GM18873 (cell line): ENCODE measurements at regions not wholly inside any gene's neighbourhood (a gene's known extent, or its start where the extent isn't known, plus 50 kb on each side); places are given as distances from the start of the nearest gene placed in this dataset.
"Not testable (repeated sequence)": the region's sequence is repeated elsewhere in the genome, so short reads cannot be mapped to it uniquely, and the experiment has no call there.

ENCODE experiments used
- ATAC-seq: cut with Tn5 transposase; IDR thresholded peaks from one replicate; pipeline ENCODE4 v1.9.1; 2021; ENCODE audit warnings: mild to moderate bottlenecking, moderate library complexity, moderate number of reproducible peaks; ENCODE audit not compliant: unreplicated experiment, low FRiP score

GRCh38 chr4:31148990-31149389 is 428.8 kb downstream of the PCDH7 start:
- ATAC-seq: no peak

- no peak for ATAC-seq
Observed at GRCh38 chr4:31156221-31156620, 436.1 kb downstream of the PCDH7 start.

- no peak for ATAC-seq
Observed at GRCh38 chr4:31160146-31160545, 440.0 kb downstream of the PCDH7 start.

- no peak for ATAC-seq
Observed at GRCh38 chr4:31169846-31170245, 449.7 kb downstream of the PCDH7 start.

GRCh38 chr4:31171362-31171761 is 451.2 kb downstream of the PCDH7 start:
- ATAC-seq: no peak

GRCh38 chr4:31175242-31175910 is 455.2 kb downstream of the PCDH7 start:
- ATAC-seq: no peak

- ATAC-seq: no peak
Observed at GRCh38 chr4:31183256-31183655, 463.1 kb downstream of the PCDH7 start.

GRCh38 chr4:31185014-31185585 is 464.9 kb downstream of the PCDH7 start:
- ATAC-seq: no peak

- ATAC-seq: no peak
Observed at GRCh38 chr4:31187979-31188378, 467.8 kb downstream of the PCDH7 start.

- no peak for ATAC-seq
Observed at GRCh38 chr4:31189938-31190337, 469.8 kb downstream of the PCDH7 start.

- ATAC-seq: no peak
Observed at GRCh38 chr4:31190671-31191070, 470.5 kb downstream of the PCDH7 start.

GRCh38 chr4:31192341-31192740 is 472.2 kb downstream of the PCDH7 start:
- no peak for ATAC-seq

GRCh38 chr4:31193521-31193920 is 473.4 kb downstream of the PCDH7 start:
- ATAC-seq: no peak

- no peak for ATAC-seq
Observed at GRCh38 chr4:31194823-31195222, 474.7 kb downstream of the PCDH7 start.

- no peak for ATAC-seq
Observed at GRCh38 chr4:31199644-31200043, 479.5 kb downstream of the PCDH7 start.

- ATAC-seq: not testable (repeated sequence)
Observed at GRCh38 chr4:31202054-31202453, 481.9 kb downstream of the PCDH7 start.

- no peak for ATAC-seq
Observed at GRCh38 chr4:31204874-31205273, 484.7 kb downstream of the PCDH7 start.

- no peak for ATAC-seq
Observed at GRCh38 chr4:31220921-31221320, 500.8 kb downstream of the PCDH7 start.

GRCh38 chr4:31228068-31228467 is 507.9 kb downstream of the PCDH7 start:
- no peak for ATAC-seq

- ATAC-seq: no peak
Observed at GRCh38 chr4:31230594-31230993, 510.4 kb downstream of the PCDH7 start.

GRCh38 chr4:31234494-31234893 is 514.3 kb downstream of the PCDH7 start:
- no peak for ATAC-seq

GRCh38 chr4:31234901-31235300 is 514.7 kb downstream of the PCDH7 start:
- no peak for ATAC-seq
